HG02798 (cell line): ENCODE measurements at regions not wholly inside any gene's neighbourhood (a gene's known extent, or its start where the extent isn't known, plus 50 kb on each side); places are given as distances from the start of the nearest gene placed in this dataset.

Experiments used
- ATAC-seq: cut with Tn5 transposase; IDR thresholded peaks from one replicate; pipeline ENCODE4 v1.9.1; 2021; ENCODE audit warnings: mild to moderate bottlenecking; ENCODE audit not compliant: unreplicated experiment, poor library complexity

DNA sequence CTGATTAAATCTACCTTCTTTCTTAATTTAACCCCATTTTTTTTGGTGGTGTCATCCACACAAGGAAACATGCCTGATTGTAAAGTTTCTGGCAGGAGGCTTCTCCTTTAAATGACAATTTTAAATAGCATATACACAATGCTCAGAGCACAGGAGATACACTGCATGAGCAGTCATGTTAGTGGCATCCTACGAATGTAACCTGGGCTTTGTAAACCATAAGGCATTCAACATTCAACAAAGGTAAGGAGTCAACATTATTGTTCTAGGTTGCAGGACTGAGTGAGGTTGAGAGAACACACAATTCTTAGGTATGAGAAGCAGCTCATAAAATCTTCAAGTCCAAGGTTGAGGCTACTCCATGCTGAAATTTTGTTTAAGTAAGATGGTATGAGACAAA lies 266.6 kb upstream of the SIX2 start:
- no peak for ATAC-seq

DNA sequence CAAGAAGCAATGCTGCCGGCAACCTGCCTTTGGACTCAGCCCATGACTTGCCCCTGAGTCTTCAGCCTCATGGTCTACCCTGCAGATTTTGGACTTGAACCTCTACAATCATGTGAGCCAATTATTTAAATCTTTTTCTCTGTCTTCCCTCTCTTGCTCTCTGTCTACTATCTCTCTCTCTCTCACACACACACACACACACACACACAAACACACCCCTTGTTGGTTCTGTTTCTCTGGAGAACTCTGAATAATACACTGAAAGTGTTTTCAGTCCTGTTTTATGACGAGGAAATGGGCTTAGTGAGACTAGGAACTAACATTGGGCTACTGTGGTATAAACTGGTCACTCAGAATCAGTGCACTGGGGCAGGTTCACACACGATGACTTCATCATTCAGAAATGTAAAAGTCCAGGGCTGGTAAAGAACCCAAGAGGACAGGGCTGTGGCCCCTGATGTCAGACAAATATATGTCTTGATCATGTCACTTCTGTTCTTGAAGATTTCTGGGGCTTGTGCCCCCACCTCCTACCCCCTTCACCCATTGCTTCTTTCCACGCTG lies 266.1 kb upstream of the SIX2 start:
- no peak for ATAC-seq

DNA sequence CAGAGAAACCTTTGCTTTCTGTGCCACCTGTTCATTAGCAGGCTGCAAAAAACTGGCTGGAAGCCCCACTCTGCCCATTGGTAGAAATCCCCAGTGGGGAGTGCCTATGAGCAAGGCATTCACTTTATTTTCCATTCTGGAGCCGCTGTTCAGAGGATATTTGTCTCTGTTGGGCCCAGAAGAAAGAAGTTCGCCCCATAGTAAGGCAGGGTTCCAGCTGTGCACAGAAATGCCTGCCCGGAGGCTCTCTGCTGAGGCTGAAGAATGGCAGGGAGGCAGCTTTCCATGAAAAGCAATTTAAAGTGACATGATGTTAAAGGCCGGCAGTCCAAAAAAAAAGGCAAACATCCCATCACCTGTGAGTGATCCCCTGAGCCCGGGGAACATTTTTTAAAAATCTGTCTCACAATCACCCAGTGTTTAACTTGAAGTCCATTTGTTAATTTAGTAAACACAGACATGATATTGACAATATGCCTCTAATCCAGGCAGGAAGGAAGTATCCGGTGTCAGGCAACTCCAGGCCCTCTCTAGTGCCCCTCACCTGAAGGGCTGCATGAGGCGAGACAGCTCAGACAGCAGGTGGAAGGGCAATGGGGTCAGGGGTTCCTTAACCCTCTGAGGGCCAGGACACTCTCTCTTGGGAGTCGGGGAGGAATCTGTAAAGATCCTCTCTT lies 265.1 kb upstream of the SIX2 start:
- ATAC-seq: no peak

DNA sequence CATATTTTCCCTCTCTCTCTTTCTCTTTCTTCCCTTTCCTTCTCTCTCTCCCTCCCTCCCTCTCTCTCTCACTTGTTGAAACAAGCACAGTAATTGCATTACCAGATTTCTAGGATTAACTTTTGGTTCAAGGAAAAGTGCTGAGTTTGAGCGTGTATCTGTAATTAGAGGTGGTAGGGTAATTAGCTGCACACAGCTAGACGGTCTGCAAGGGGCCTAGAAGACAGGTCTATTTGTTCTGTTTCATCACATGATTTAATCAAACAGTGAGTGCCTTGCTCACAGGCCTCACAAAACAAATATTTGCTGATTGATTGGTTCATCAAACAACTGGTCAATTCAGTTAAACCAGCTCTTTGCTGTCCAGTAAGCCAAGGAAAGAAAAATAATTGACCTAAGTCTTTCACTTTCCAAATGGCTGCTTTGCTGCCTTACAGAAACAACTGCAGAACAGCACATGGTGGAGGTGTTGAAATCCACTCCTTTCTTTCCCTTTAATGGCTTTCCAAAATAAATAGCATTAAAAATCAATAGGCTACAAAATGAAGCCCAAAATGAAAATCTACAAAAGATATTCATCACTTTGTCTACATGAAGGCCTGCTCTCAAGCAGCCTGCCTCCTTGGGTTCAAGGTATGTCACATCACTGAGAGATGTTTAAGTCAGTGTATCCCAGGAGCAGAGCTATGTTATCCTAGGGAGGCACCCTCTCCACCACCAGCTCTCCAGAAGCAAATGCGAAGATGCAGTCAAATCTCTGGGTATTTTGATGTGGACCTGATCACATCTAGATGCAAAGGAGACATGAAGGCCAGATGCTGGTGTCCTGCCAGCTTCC lies 264.4 kb upstream of the SIX2 start:
- no peak for ATAC-seq

DNA sequence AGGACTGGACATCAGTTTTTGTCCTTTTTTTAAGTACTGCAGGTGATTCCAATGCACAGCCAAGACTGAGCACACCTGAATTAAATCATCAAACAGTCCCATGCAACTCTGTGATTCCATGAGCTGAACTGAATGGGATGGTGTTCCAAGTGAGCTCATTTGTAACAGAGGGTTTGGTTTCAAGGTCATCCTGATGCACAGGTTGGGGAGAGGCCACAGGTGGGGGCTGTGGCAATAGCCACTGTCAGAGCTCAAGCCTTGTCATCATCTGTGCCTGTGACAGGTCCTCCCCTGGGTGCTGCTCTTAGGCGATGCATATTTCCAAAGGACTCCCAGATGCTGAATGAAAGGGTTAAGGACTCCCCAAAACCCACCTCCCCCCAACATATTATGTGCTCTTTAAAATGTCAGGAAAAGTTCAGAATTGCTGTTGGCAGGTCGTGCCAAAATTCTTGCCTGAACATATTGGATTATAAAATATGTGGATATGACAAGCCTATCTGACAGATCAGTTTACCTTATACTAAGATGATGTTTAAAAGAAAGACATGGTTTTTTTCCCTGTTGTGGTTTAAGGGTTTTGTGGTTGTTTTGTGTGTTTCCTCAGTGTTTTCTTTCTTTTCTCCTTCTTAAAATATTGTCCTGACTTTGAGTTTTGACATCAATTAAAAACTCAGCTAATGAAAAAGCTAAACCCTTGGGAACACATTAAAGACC lies 263.5 kb upstream of the SIX2 start:
- no peak for ATAC-seq

DNA sequence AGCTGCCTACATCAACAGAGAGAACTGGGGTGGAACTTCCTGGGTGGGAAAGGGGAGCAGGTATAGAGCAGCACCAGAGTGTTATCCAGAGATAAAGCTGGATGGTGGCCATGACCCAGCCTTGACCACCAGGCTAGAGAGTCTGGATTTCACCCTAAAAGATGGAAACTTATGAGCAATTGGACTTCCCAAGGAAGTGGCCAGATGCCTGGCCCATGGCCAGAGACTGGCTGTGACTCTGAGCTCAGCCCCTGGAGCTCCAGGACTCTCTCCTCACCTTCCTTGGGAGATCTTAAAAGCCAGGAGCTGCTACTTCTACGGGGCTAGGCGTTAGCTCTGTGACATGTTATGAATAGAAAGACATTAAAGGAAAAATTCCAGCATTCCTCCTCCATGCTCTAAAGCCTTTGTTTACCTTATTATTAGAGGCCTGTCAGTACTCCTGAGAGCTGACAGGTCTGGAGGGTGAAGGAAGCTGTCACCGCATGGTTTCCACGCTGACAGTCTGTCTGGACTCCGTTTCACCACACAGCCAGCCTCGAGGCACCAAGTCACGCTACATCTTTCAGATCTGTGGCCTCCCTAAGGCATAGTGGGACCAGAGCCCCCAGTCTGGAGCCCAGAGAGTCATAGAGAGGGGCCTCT lies 260.0 kb upstream of the SIX2 start:
- ATAC-seq: no peak

DNA sequence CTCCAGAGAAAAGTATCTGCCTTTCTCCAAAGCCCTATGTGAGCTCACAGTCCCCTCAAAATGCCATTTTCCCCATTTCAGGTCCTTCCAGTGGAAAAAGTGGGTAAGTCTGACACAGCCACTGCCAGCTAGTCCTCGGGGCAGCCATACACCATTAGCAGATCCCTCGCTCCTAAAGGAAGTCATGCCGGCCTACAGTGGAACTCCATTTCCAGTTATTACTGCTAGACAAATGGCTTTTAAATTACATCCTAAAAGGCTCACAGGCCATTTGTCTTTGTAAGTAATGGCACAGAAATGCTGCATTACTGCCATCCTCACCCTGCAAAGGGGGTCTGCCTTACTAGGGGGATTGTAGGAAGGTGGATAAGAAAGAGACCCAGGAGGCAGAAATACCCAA lies 259.4 kb upstream of the SIX2 start:
- ATAC-seq: no peak

DNA sequence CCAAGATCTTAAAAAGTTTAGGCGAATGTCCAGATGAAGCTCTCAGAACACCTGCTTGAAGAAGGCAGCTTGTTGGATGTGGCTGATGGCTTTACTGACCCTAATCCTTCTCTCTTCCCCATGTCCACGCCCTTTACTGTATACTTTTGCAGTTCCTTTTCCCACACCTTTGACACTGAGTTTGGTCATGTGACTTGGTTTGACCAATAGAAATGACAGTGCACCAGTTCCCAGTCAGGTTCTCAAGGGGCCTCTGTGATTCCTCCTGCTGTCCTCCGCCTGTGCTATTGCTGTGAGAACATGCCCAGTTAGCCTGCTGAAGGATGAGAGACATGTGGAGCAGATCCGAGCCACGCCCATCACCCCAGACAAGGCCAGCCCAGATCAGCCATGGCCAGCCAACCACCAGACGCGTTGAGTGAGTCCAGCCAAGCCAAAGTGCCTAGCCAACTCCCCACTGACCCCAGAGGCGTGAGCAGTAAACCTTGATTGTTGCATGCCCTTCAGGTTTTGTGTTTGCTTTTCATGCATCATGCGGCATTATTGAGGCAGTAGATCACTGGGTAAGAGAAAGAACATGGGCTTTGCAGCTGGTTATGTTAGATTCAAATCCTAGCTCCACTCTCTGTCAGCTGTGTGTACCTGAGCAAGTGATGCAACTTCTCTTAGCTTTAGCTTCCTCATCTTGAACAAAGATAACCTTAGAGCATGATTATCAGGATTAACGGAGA lies 258.0 kb upstream of the SIX2 start:
- ATAC-seq: no peak

DNA sequence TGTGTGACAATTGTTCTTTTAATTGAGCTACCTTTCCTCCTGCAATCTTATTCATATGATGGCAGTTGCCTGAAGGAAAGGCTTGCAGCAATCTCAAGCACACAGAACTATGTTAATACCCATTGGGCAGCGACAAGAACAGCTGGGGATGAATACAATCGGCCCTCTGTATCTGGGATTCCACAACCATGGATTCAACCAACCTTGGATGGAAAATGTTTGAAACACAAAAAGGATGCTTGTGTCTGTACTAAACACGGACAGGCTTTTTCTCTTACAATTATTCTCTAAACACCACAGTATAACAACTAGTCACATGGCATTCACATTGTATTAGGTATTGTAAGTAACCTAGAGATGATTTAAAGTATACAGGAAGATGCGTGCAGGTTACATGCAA lies 256.1 kb upstream of the SIX2 start:
- no peak for ATAC-seq

DNA sequence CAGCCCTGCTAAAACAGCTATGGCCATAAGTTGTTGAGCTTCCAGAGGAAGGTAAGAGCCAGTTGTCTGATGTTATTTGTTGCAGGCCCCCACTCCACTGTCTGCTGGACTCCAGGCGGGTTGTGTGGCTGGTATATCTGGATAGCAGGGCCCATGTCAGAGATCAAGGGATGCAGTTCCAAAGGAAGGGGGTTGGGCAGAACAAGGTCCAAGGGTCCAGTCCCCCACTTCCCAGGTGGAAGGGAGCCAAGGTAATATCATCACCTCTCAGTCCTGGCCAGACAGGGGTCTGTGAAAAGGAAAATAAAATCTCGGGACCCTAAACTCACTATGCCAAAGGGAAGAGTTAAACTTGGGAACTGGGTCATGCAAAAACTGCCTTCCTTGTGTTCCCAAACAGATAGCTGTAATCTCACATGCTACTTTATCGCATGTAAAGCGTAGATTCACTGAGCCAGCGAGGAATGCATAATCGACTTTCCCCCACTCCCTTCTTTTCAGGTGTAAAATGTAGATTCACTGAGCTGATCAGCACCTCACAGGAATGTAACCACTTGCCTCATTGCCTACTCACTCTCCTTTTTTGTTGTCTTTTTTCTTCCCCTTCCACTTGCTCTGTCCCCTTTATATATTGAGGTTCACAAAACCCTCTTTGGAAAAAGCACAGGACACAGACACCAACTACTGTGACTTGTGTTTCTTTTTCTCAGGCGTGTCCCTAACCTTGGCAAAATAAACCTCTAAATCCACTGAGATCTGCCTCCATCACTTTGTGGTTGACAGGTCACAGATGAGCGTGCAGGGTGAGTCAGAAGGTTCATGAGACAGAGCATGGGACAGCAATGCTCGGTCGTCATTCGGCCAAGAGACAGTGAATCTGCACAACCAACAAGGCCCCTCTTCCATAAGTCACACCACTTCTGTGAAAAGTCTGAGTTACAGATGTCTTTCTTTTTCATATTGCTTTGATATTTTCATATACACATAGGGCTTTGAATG lies 255.3 kb upstream of the SIX2 start:
- ATAC-seq: no peak

DNA sequence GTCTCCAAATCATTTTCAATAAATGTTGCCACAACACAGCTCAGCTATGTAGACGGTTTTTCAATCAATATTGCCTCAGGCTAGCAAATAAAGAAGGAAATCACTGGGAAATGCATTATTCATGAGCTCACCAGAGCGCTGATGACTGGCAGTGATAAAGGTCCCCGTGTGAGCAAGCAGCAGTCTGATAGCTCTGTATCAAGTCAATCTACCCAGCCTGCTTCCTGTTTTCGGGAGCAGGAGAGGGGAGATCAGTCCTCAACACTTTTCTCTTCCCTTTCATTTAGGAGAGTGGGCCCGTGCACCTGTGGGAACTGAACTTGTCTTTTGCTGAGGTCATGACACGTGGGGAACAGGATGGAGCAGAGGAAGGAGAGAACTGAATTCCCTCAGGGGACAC lies 253.9 kb upstream of the SIX2 start:
- no peak for ATAC-seq

DNA sequence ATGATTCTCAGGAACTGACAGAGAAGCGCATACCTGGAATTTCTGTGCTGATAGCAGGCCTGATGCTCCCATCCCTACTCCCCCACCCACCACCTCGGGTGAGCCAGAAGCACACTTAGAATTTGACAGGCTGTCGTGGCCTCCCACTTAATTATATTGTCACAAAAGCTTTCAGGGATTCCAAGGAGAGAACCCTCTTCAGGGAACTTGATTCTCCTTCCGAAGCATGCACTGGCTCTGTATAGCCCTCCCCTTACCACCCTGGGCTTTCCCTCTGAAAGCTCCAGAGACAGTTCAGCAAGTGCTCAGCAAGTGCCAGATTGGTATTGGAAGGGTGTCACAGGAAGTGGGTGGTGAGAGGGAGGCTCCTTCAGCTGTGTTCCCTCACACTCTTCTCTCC lies 252.5 kb upstream of the SIX2 start:
- ATAC-seq: no peak

DNA sequence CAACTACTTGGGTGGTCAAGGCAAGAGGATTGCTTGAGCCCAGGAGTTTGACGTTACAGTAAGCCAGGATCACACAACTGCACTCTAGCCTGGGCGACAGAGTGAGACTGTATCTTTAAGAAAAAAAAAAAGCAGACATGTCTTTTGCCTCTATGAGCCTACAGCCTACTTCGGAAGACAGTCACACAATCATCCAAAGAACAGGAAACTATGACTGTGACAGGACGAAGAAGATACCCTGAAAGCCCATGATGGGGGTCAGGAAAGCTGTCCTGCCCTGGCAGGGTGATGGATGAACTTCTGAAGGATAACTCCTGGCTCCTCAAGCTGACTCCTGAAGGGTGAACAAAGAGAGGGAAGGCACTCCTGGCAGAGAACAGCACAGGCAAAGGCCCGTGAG lies 251.7 kb upstream of the SIX2 start:
- ATAC-seq: no peak

DNA sequence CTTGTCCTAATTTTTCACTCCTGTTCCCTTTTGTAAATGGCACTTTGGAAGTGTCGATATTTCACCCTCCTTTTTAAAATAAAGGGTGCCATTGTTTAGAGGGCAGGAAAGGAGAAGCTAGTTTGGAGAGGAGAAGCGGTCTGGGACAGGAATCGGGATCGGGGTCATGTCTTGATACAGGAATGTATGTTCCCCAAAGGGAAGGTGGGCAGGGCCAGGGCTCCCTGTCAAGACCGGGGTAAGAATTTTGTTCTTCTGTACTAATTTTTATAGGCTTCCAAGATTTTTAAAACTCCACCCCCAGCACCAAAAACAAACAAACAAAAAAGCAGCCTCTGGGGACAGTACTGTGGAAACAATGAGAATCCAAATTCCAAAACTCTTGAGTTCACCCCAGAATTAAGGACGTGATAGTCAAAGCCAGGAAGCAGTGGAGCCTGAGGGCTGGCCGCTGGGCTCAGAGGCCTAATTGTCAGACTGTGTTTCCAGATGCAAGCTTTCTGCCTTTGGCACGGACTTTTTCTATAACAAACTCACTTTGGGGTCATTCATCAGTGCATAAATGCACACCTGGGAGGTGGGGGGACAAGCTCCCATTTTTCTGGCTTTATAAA lies 250.4 kb upstream of the SIX2 start:
- no peak for ATAC-seq

DNA sequence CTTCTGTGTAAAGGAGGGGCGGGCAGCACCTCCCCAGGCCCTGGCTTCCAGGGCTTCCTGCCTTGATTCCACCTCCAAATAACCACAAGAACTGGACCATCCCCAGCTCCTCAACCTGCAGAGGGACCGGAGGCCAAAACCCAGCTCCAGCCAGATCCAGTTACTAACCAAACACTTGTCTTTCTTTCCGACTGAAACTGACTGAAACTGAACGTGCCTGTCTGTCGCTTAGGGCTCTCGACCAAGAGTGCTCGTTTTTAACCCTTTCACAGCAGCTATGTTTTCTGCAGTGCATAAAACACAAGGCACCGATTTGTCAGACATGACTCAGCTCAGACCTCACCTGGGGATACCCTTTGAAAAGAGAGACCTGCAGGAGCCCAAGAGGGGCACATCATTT lies 249.9 kb upstream of the SIX2 start:
- no peak for ATAC-seq

DNA sequence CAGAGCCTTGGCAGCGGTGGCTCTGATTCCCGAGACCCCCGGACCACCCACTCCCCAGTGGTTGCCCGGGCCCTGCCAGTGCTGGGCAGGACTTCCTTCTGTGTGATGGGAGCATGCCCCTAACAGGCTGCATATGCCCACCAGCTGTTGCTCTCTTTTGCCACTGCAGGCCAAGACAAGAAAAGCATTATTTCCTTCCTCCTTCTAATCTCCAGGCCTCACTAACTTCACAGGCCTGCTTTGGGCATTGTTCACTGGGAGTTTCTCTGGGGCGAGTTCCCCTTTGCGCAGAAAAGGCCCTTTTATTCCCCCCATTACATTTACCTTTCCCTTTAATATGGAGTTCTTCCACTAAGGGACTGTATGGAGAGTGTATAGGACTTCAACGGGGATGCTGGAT lies 249.1 kb upstream of the SIX2 start:
- no peak for ATAC-seq

DNA sequence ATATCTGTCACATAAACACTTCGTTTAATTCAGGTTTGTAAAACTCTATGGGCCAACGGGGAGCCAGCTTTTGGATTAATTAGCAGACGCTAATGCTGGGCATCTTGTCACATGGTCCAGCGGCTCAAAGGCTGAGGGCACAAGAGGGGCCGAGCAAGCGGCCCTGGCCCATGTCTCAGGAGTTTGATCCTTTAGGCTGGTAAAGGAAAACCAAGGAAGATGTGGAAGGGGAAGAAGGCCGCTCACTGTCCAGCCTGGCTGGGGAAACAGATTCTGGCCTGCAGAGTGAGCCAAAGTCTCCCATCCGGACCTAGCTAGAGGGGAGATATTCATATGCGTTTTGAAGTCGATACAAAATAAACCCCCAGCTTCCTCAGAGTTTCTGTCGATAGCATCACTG lies 248.6 kb upstream of the SIX2 start:
- ATAC-seq: no peak

DNA sequence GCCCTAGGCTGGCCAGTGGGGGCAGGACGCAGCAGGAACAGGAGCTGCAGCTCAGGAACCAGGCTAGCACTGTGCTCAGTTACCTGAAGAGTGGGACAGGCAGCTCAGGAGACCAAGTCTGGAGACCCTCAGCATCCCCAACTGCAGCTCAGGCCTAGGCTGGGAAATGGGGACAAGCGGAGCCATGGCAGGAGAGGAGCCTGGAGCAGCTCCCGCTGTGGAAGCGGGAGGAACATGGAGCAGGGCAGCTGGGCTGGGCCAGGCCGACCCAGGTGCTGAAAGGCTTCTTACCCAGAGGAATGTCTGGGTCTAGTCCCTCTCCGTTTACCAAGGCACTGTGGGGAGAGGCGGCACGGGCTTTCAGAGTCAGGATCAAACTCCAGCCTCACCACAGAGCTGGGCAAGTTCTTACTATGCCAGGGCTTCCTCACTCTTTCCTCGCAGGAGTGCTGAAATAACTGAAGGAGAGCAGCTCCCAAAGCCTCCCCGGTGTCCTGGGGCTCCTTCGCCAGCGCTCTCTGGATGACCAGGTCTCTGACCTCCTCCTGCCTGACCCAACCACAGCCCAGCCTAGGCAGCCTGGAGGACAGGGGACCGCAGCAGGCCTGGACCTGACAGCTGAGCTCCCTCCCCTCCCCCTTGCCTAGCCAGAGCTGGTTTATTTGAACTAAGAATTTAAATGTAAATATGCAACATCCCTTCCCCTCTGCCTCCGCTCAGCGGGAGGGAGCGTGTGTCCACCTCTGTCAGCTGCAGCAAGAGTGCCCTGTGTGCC lies 247.8 kb upstream of the SIX2 start:
- no peak for ATAC-seq
